Fibroblast of skin of scalp (primary cell): ENCODE measurements at regions not wholly inside any gene's neighbourhood (a gene's known extent, or its start where the extent isn't known, plus 50 kb on each side); places are given as distances from the start of the nearest gene placed in this dataset.
"Not testable (repeated sequence)": the region's sequence is repeated elsewhere in the genome, so short reads cannot be mapped to it uniquely, and the experiment has no call there.

Experiments used
- DNase-seq: peaks from one replicate; pipeline ENCODE4 v3.0.0-alpha.2; 2013

DNA sequence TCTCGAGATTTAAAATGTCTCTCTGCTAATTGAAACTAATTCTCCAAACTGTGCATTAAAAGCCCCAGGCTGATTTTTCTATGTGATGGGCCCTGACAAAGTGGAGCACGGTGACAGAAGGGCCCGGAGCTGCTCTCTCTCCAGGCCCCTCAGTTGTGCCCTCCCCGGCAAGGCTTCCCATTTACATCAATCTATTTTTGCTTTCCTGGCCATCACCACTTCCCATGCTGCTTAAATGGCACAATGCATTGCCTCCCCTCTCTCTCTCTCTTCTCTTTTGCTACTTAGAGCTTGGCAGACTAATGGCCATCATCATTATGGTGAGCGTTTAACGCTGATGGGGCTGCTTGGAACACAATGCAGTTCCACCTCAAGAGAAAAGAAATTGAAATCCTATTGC, 270.7 kb upstream of the DIO3 start:
- DNase-seq, result no peak

DNA sequence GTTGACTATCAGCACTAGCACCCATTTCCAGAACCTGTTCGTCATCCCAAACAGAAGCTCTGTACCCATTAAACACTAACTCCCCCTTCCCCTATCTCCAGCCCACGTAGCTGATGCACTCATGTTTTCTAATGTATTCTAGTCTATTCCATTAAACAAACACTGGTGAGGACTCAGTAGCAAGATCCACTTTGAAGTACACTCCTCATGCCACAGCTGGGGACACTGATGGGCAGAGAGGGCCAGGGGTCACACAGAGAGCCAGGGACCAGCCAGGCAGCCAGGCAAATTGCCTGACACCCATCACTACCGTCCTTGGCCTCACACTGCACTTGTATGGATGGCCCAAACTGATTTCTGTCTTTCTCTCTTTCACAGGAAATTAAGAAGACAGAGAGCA, 269.9 kb upstream of the DIO3 start:
- DNase-seq, result no peak

DNA sequence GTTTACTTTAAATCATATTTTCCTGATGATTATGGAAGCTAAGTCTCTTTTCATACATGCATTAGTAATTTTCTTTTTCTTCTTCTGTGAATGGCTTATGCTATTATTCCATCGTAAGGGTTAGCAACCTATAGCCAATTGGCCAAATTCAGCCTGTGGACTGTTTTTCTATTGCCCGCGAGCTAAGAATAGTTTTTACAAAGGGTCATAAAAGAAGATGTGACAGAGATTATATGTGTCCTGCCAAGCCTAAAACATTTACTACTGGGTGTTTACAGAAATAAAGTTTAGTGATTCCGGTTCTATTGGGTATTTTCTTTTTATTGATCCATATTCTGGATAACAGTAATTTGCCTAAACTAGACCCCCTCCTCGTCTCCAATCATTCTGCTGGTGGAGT, 268.8 kb upstream of the DIO3 start:
- no peak for DNase-seq

DNA sequence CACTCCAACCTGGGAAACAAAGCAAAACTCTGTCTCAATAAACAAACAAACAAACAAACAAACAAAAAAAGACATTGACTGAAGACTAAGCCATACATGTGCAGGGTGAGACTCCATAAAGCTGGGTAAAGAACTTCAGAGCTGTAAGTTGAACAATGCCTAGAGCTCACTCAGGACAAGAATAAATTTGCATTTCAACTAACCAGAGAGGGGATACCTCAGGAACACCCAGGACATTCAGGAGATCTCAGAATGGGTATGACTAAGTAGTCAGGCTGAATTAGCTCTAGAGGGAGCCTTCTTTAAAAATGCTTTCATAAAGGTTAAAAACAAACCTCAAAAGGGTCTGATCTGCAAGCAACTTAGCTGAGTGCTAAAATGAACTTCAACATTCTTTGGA, 267.7 kb upstream of the DIO3 start:
- DNase-seq, result no peak

DNA sequence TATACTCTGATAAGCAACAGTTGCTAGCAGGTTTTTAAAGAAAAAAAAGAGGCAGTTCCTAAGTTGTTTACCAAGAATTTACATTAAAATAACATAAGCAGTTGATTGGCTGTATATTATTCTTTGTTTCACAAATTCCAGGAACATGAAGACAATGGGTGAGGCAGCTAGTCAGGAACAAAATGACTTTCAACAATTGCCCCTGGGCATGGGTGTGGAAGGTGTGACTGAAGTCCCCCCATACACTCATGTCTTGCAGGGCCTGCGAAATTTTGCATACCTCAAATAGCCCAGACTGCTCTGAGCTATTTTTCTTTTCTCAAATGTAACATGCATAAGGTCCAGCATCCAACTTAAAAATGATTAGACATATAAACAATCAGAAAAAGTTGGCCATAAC, 267.2 kb upstream of the DIO3 start:
- DNase-seq, result no peak

DNA sequence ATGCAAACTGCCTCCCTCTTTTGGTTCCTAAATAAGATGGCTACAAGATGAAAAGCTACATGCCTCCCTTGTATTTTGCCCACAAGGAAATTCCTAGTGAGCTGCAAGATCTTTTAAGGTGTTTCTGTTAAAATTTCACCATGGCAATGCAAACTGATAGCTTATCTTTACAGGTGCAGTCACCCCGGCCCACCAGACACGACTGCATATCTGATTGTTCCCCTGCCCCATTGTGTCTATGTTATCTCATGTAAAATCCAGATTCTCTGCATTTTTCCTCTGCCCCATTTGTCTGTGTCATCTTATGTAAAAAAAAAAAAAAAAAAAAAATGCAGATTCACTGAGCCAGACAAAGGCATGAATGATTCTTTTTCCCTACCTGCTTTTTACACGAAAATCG, 261.5 kb upstream of the DIO3 start:
- not testable (repeated sequence) for DNase-seq

DNA sequence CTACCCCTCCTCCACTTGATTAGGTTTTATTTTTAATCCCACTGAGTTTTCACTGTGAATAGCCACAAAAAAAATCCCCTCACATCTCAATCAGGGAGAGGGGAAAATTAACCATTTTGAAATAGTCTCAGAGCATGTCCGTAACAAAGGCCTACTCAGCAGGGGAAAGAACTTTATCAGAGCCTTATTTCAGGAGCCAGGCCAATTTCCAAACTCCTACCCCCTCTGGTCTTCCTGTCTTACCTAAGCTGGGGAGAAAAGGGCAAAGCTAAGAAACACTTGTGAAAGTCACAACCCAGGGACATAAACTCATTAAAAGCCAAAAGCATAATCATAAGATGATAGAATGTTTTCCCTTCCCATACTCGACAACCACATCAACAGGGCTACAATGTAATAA, 260.3 kb upstream of the DIO3 start:
- DNase-seq, result no peak

DNA sequence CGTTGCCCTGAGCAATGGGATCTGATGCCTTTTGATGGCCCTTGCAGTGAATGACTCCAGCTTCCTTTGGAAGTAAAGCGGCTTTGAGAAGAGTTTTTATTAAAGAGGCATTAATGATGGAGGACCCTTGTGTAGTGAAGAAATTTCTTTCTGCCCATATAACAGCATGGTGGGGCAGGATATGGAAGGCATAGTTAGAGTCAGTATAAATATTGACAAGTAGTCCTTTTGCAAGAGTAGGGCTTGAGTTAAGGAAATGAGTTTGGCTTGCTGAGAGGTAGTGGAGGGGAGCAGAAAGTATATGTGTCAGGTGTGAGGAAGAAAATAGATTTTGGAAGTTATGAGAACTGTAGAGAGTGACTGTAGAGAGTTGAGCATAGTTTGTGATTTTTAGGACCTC, 254.1 kb upstream of the DIO3 start:
- DNase-seq, result not testable (repeated sequence)

DNA sequence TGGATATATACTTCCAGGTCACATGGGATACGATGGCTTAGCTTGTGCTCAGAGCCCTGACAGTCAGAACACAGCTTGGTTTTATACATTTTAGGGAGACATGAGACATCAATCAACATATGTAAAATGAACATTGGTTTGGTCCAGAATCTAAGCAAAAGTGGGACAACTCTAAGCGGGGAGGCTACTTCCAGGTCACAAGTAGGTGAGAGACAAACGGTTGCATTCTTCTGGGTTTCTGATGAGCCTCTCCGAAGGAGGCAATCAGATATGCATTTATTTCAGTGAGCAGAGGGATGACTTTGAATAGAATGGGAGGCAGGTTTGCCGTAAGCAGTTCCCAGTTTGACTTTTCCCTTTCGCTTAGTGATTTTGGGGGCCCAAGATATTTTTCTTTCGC, 250.1 kb upstream of the DIO3 start:
- not testable (repeated sequence) for DNase-seq

DNA sequence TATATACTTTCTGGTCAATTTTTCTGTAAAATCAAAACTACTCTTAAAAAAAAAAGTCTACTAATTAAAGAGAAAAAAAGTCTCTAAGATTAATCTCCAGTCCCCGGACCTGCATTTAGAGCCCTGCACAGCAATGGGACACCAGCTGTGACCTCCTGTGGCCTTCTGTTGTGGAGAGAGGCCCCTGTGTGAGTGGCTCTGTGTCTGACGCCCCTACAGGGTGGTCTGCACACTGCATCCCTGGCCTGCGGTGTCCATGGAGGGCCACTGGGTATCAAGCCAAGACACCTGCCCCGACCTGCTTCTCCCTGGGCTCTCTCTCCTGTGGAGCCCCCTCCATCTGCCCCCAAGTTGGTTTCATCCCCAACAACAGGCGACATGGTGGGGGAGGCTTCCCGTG, 248.0 kb upstream of the DIO3 start:
- no peak for DNase-seq

DNA sequence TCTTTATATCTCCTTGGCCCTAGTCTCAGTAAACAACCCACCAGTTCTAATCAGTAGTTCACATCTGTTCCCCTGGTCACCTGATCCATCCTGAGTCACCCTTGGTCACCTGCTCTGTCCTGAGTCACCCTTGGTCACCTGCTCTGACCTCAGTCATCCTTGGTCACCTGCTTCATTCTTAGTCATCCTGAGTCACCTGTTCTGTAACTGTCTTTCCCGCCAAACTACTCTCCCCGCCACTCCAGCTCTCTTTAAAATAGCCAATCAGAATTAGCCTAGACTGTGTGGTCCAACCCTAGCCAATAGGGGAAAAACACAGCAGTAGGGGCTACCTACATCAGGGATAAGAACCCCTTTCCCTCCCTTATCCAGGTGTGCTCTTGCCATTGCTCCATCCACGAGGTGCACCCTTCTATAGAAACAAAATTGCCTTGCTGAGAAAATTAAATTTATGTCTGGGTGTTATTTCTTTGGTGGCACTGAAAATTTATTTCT, 245.4 kb upstream of the DIO3 start:
- DNase-seq, result no peak

DNA sequence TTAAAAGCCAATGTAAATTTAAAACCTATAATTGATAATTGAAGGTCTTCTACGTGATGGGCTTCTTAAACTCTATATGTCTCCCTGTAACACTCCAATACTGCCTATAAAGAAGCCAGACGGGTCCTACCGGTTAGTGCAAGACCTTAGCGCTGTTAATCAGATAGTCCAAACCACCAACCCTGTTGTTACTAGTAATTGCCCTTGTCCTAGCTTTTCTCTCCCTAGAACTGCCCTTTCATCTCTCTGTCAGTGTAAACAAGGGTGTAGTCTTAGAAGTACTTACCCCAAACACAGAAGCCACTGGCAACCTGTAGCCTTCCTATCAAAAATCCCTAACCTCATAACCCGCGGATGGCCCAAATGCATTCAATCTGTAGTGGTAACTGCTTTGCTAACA, 243.0 kb upstream of the DIO3 start:
- no peak for DNase-seq

DNA sequence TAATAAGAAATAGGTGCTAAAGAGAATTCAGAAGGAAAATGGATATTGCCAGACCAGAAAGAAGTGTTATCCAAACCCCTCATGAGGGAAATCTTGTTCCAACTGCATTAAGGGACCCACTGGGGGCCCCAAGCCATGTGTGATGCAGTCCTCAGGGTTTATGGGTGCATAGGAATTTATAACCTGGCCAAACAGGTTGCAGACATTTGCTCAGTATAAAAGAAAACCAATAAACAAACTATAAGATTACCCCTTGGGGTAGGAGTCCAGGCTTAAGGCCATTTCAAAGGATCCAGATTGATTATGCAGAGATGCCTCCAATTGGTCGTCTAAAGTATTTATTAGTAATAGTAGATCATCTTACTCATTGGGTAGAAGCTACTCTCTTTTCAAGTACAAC, 240.9 kb upstream of the DIO3 start:
- DNase-seq, result no peak

DNA sequence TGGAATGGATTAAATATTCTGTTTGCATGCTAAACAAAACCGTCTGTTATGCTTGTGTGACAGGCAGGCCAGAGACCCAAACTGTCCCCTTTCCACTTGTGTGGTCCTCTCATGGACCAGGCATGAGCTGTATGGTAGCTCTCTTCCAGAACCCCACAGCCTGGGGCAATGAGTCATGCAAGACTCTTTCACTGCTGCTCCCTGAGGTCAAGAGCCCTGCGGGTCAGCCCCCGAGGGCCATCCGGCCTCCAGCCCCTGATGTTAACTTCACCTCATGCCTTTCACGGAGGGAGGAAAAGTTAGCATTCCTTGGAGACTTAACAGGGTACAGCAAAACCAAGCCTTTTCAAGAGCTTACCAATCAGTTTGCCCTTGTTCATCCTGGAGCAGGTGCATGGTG, 239.1 kb upstream of the DIO3 start:
- DNase-seq, result no peak

DNA sequence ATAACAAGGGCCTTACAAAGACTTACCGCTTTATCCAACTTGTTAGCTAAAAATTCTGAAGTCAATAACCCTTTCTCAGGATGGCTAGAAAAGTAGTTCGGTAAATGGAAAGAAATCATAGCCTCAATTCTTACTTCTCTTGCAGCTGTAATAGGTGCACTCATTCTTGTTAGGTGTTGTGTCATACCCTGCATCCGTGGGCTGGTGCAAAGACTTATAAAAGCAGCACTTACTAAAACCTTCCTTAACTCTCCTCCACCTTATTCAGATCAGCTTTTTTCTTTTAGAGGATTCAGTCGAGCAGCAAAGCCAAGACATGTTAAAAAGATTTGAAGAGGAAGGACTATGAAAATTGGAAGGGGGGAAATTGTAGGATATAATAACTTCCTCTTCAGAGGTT, 238.2 kb upstream of the DIO3 start:
- no peak for DNase-seq

DNA sequence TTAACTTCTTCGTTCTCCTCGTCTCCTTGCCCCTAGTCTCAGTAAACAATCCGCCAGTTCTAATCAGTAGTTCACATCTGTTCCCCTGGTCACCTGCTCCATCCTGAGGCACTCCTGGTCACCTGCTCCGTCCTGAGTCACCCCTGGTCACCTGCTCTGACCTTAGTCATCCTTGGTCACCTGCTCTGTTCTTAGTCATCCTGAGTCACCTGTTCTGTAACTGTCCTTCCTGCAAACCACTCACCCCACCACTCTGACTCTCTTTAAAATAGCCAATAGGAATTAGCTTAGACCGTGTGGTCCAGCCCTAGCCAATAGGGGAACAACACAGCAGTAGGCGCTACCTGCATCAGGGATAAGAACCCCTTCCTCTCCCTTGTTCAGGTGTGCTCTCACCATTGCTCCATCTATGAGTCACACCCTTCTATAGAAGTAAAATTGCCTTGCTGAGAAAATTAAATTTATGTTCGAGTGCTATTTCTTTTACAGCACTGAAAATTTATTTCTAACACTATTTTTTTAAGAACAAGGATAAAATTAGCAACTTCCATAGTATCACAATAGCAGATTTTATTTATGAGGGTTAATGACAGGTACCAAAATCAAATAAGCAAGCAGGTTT, 237.6 kb upstream of the DIO3 start:
- not testable (repeated sequence) for DNase-seq

DNA sequence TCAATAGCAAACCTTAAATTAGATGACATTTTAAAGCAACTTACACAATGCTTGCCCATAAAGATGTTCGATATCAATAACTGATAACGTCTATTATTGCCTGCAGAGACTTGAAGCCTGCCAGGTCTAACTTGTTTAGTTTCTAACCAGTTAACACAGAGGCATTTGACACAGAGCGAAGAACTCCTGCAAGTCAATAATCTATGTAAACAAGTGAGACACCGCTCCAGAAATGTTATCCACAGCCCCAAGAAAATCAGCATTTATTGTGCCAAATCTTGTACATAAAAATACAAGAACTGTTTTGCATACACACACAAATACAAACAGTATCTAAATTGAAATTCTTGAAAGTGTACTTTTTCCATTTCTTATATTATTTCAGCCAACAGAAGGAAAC, 236.0 kb upstream of the DIO3 start:
- no peak for DNase-seq

DNA sequence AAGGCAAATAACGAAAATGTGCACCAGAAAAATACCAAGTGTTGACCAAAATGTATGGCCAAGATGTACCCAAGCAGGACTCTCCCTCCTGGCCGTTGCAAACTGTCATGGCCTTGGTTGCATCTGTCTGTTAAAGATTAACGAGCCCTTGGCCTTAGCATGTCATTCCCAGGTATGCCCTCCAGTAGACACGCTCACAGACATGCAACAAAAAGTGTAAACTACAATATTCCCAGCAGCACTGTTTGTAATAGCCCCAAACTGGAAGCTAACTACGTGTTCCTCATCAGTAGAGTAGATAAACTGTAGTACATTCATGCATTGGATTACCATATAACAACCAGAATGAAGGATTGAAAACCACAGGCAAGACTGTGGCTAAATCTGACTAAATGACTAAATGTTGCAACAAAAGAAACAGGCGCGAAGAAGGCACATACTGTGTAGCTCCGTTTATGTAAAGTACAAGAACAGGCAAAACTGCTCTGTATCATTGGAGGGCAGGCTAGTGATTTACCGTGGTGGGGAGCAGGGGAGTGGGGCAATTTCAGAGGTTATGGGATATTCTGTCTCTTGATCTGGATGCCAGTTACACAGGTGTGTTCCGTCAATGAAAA, 232.8 kb upstream of the DIO3 start:
- no peak for DNase-seq

DNA sequence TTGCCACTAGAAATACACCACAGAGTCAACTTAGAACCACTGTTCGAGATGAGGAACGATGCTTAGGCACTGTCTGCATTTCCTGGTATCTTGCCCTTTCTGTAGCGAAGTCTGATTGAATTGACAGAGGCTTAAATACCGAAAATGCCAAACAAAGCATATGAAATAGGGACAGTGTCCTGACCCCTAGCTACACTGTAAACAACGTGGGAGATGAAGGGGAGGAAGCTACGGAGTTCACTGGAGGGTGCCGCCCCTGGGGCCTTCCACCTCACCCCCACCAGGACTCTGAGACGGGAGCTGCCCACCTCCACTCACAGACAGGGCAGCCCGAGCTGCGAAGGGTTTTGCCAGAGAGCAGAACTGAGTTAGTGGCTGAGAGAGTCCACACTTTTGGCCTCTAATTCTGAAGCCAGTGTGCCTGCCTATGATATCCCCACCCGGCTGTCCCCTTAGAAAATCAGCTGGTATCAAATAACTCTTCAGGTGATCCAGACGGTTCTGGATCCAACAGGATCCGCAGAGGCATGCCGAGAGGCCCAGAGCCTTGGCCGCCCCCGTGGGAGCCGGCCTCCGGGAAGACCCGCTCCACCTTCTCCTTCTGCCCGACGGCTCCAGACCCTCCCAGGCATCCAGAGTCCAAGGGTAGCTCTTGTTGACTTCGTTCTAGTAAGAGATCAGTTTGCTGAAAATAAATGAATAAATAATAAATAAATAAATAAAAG, 230.7 kb upstream of the DIO3 start:
- DNase-seq, result no peak

DNA sequence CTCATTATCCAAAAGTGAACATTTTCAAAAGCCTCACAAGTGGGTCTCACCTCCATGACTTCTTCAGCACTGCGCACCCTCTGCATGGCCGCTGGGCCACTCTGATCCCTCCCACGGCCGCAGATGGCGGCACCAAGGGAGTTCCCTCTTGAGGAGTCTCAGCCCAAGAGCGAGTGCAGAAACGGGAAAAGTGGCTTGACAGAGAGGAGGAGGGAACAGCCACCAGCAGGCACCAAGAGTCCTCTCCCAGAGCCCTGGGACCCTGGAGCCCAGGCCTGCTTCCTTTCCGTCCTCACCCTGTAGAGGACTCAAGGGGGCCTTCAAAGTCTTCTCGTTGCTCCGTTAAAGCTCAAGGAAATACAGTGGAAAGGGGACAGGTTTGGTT, 230.2 kb upstream of the DIO3 start:
- no peak for DNase-seq

DNA sequence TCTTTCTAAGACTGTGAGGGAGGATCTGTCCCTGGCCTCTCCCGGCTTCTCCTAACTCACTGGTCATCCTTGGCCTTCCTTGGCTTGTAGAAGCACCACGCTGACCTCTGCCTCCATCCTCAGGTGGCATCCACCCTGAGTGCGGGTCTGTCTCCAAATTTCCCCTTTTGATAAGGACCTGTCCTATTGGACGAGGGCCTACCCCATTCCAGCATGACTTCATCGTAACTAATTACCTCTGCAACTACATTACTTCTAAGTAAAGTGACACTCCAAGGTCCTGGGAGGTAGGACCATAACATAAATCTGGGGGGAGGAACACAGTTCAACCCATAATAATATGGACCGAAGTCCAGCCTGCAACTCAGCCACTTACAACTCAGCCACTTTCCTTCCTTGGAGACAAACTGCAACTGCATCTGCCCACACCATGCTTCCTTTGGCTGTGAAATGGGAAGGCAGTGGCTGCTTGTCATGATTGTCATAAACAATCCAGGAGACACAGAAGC, 229.6 kb upstream of the DIO3 start:
- no peak for DNase-seq

DNA sequence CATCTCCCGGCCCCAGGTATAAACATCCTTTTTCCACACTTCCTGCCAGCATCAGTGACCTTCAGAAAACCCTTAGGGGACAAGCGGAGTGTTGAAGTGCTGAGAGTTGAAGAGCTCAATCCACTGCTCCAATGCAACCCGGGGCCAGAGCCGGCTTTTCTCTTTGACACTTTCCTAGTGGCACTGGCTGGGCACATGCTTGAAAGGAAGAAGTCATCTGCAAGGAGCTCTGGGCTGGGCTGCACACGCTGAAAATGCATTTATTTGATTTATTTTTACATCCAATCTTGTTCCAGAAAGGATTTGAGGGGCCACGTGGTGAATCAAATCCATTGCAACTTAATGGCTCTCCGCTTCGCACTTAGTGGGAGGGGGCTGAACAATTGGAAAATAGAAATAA, 229.0 kb upstream of the DIO3 start:
- no peak for DNase-seq

DNA sequence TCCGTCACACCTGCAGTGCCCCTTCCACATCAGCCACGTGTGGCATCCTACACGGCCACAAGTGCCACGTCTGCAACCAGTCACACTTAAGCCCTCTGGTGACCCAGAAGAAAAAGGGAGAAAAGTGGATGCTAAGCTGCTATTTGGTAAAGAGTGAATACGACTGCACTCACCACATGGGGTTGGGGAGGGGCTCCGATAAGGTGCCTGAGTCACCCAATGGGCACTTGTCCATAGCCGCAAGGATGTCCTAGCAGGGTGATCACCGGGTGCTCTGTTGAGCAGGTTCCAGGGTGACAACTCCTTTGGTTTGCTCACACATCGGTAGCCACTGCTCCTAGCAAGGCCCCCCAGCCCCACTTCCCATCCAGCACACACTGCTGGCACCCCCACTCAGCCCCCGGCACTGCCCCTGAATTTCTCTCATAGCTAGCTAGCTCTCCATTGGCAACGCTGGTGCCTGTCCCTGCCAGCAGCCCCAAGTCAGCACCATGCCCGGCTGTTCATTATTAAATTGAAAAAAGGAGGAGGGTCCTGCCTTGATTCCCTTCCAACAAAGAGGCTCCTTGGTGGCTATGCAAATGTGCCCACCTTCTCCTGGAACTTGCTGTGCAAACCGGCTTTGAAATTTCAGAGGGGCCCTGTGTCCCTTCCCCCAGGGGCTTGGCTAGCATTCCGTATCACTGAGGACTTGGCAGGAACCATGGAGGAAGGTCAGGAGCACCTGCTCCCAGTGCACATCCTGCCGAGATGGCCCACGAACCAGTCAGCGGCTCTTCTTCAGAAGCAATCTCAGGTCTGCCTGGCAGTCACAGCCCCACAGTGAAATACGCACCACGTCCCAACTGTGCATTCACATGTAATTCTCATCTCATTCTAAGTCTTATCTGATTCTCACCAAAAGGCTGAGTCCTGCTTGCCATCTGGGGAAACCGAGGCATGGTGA, 227.7 kb upstream of the DIO3 start:
- DNase-seq, result no peak
